NCI-H2171 (cell line): ENCODE measurements at regions not wholly inside any gene's neighbourhood (a gene's known extent, or its start where the extent isn't known, plus 50 kb on each side); places are given as distances from the start of the nearest gene placed in this dataset.
"Not testable (repeated sequence)": the region's sequence is repeated elsewhere in the genome, so short reads cannot be mapped to it uniquely, and the experiment has no call there.

ENCODE experiments used
- DNase-seq: peaks from one replicate; lab custom pipeline; 2025; lab: John Stamatoyannopoulos, UW

GRCh38 chrX:86887341-86887740, 630.3 kb upstream of the KLHL4 start:
- no peak for DNase-seq

- no peak for DNase-seq
Measured at GRCh38 chrX:86910027-86910426, 607.6 kb upstream of the KLHL4 start.

GRCh38 chrX:86910602-86911311, 606.8 kb upstream of the KLHL4 start:
- no peak for DNase-seq

GRCh38 chrX:86914569-86914968, 603.0 kb upstream of the KLHL4 start:
- DNase-seq: no peak

GRCh38 chrX:86917959-86918358, 599.6 kb upstream of the KLHL4 start:
- no peak for DNase-seq

GRCh38 chrX:86930419-86930818, 587.2 kb upstream of the KLHL4 start:
- no peak for DNase-seq

GRCh38 chrX:86935988-86936387, 581.6 kb upstream of the KLHL4 start:
- DNase-seq: no peak

- peak; percentile 0 for DNase-seq
Measured at GRCh38 chrX:86946569-86946968, 571.0 kb upstream of the KLHL4 start.

- no peak for DNase-seq
Measured at GRCh38 chrX:86964321-86964720, 553.3 kb upstream of the KLHL4 start.

- no peak for DNase-seq
Measured at GRCh38 chrX:86981326-86981879, 536.2 kb upstream of the KLHL4 start.

GRCh38 chrX:86987351-86987750, 530.3 kb upstream of the KLHL4 start:
- DNase-seq: not testable (repeated sequence)

GRCh38 chrX:87003031-87003430, 514.6 kb upstream of the KLHL4 start:
- no peak for DNase-seq

- DNase-seq: no peak
Measured at GRCh38 chrX:87005183-87005582, 512.4 kb upstream of the KLHL4 start.

- DNase-seq: no peak
Measured at GRCh38 chrX:87005885-87006284, 511.7 kb upstream of the KLHL4 start.

- no peak for DNase-seq
Measured at GRCh38 chrX:87006561-87006960, 511.0 kb upstream of the KLHL4 start.

- DNase-seq: no peak
Measured at GRCh38 chrX:87017210-87017609, 500.4 kb upstream of the KLHL4 start.

- DNase-seq: not testable (repeated sequence)
Measured at GRCh38 chrX:87033115-87033514, 484.5 kb upstream of the KLHL4 start.

- no peak for DNase-seq
Measured at GRCh38 chrX:87045352-87045751, 472.2 kb upstream of the KLHL4 start.

GRCh38 chrX:87049567-87049966, 468.0 kb upstream of the KLHL4 start:
- no peak for DNase-seq

- no peak for DNase-seq
Measured at GRCh38 chrX:87063642-87064041, 454.0 kb upstream of the KLHL4 start.

GRCh38 chrX:87064502-87064901, 453.1 kb upstream of the KLHL4 start:
- DNase-seq: no peak

GRCh38 chrX:87067795-87068369, 449.7 kb upstream of the KLHL4 start:
- DNase-seq: no peak

GRCh38 chrX:87078231-87078630, 439.4 kb upstream of the KLHL4 start:
- DNase-seq: no peak

GRCh38 chrX:87098477-87098876, 419.1 kb upstream of the KLHL4 start:
- DNase-seq: no peak
